WTC11 (cell line): ENCODE measurements at regions not wholly inside any gene's neighbourhood (a gene's known extent, or its start where the extent isn't known, plus 50 kb on each side); places are given as distances from the start of the nearest gene placed in this dataset.
"Not testable (repeated sequence)": the region's sequence is repeated elsewhere in the genome, so short reads cannot be mapped to it uniquely, and the experiment has no call there.

ENCODE experiments used
- ATAC-seq: fragments of 200-7000 bp; cut with Tn5 transposase; 2 replicates; pipeline ENCODE4 v1.10.0; 2021; ENCODE audit warnings: mild to moderate bottlenecking, moderate library complexity
- CTCF ChIA-PET: fragments of 300-600 bp; sonication (Branson Sonifier 250); formaldehyde crosslinking; loops from one replicate; lab custom pipeline; 2021; ENCODE audit warnings: antibody characterized with exemption; lab: Charles Lee
- POLR2A ChIA-PET: fragments of 350-600 bp; sonication (Branson Sonifier 250); formaldehyde crosslinking; loops from one replicate; lab custom pipeline; 2021; ENCODE audit warnings: antibody characterized with exemption; lab: Charles Lee
- DNase-seq: peaks from one replicate; pipeline ENCODE4 v3.0.0; 2021; ENCODE audit warnings: low spot score
- H3K27ac Mint-ChIP-seq: 2 replicates; pipeline ENCODE4 v1.8.0; 2021; ENCODE audit warnings: mixed read lengths
- H3K27me3 Mint-ChIP-seq: 2 replicates; pipeline ENCODE4 v1.8.0; 2021; ENCODE audit warnings: low read depth, mild to moderate bottlenecking, moderate library complexity, mixed read lengths
- H3K36me3 Mint-ChIP-seq: 2 replicates; pipeline ENCODE4 v1.8.0; 2021; ENCODE audit warnings: mixed read lengths
- H3K4me1 Mint-ChIP-seq: 2 replicates; pipeline ENCODE4 v1.8.0; 2022; ENCODE audit warnings: mixed read lengths
- H3K4me3 Mint-ChIP-seq: 2 replicates; pipeline ENCODE4 v1.8.0; 2021; ENCODE audit warnings: mild to moderate bottlenecking, moderate library complexity, mixed read lengths
- H3K9me3 Mint-ChIP-seq: 2 replicates; pipeline ENCODE4 v1.8.0; 2021; ENCODE audit warnings: mixed read lengths
- ATF1 ChIP-seq: sonication (generic); formaldehyde crosslinking; IDR thresholded peaks from 2 replicates; pipeline ENCODE4 v1.8.1; 2023; ENCODE audit warnings: mild to moderate bottlenecking, moderate library complexity, missing genetic modification reagents
- CBFB ChIP-seq: sonication (generic); formaldehyde crosslinking; IDR thresholded peaks from 2 replicates; pipeline ENCODE4 v1.8.1; 2022; ENCODE audit warnings: mild to moderate bottlenecking, low read depth, missing genetic modification reagents
- CREB1 ChIP-seq: sonication (generic); formaldehyde crosslinking; IDR thresholded peaks from 2 replicates; pipeline ENCODE4 v1.8.0; 2023; ENCODE audit warnings: mild to moderate bottlenecking, missing genetic modification reagents
- E2F4 ChIP-seq: sonication (generic); formaldehyde crosslinking; IDR thresholded peaks from 2 replicates; pipeline ENCODE4 v1.8.1; 2022; ENCODE audit warnings: low read depth, mild to moderate bottlenecking, moderate library complexity, missing genetic modification reagents, borderline replicate concordance
- E2F5 ChIP-seq: sonication (generic); formaldehyde crosslinking; IDR thresholded peaks from 2 replicates; pipeline ENCODE4 v1.8.1; 2022; ENCODE audit warnings: mild to moderate bottlenecking, moderate library complexity, missing genetic modification reagents
- ELF4 ChIP-seq: sonication (generic); formaldehyde crosslinking; IDR thresholded peaks from 2 replicates; pipeline ENCODE4 v1.8.1; 2022; ENCODE audit warnings: low read depth, mild to moderate bottlenecking, moderate library complexity, missing genetic modification reagents
- ESRRA ChIP-seq: sonication (generic); formaldehyde crosslinking; IDR thresholded peaks from 2 replicates; pipeline ENCODE4 v1.8.1; 2022; ENCODE audit warnings: mild to moderate bottlenecking, missing genetic modification reagents, borderline replicate concordance
- FOXK1 ChIP-seq: sonication (generic); formaldehyde crosslinking; IDR thresholded peaks from 2 replicates; pipeline ENCODE4 v1.8.0; 2022; ENCODE audit warnings: mild to moderate bottlenecking, moderate library complexity, missing genetic modification reagents
- JUN ChIP-seq: sonication (generic); formaldehyde crosslinking; IDR thresholded peaks from 2 replicates; pipeline ENCODE4 v1.8.0; 2023; ENCODE audit warnings: mild to moderate bottlenecking, missing genetic modification reagents
- NFE2L1 ChIP-seq: sonication (generic); formaldehyde crosslinking; IDR thresholded peaks from 2 replicates; pipeline ENCODE4 v1.8.1; 2023; ENCODE audit warnings: missing genetic modification reagents
- NFYB ChIP-seq: sonication (generic); formaldehyde crosslinking; conservative IDR thresholded peaks from 2 replicates; pipeline ENCODE4 v1.8.0; 2022; ENCODE audit warnings: low read depth, missing genetic modification reagents
- RELA ChIP-seq: sonication (generic); formaldehyde crosslinking; IDR thresholded peaks from 2 replicates; pipeline ENCODE4 v1.8.1; 2022; ENCODE audit warnings: missing genetic modification reagents, mild to moderate bottlenecking, borderline replicate concordance
- SMAD4 ChIP-seq: sonication (generic); formaldehyde crosslinking; IDR thresholded peaks from 2 replicates; pipeline ENCODE4 v1.8.0; 2022; ENCODE audit warnings: mild to moderate bottlenecking, missing genetic modification reagents
- SOX15 ChIP-seq: fragments of 250-450 bp; sonication (Bioruptor Pico); IDR thresholded peaks from 2 replicates; pipeline ENCODE4 v1.9.0; 2021; ENCODE audit warnings: mild to moderate bottlenecking
- TCF7 ChIP-seq: sonication (generic); formaldehyde crosslinking; IDR thresholded peaks from 2 replicates; pipeline ENCODE4 v1.8.0; 2022; ENCODE audit warnings: mild to moderate bottlenecking, low read depth, missing genetic modification reagents, moderate library complexity
- TEAD4 ChIP-seq: sonication (generic); formaldehyde crosslinking; IDR thresholded peaks from 2 replicates; pipeline ENCODE4 v1.8.0; 2022; ENCODE audit warnings: mild to moderate bottlenecking, missing genetic modification reagents
- ZBTB21 ChIP-seq: sonication (generic); formaldehyde crosslinking; IDR thresholded peaks from 2 replicates; pipeline ENCODE4 v1.8.1; 2023; ENCODE audit warnings: mild to moderate bottlenecking, missing genetic modification reagents, borderline replicate concordance
- ZNF121 ChIP-seq: sonication (generic); formaldehyde crosslinking; IDR thresholded peaks from 2 replicates; pipeline ENCODE4 v1.8.0; 2023; ENCODE audit warnings: missing genetic modification reagents
- ZNF232 ChIP-seq: sonication (generic); formaldehyde crosslinking; IDR thresholded peaks from 2 replicates; pipeline ENCODE4 v1.8.0; 2022; ENCODE audit warnings: mild to moderate bottlenecking, missing genetic modification reagents
- ZNF317 ChIP-seq: sonication (generic); formaldehyde crosslinking; IDR thresholded peaks from 2 replicates; pipeline ENCODE4 v1.8.1; 2023; ENCODE audit warnings: low read depth, mild to moderate bottlenecking, moderate library complexity, missing genetic modification reagents, borderline replicate concordance
- ZNF396 ChIP-seq: fragments of 250-450 bp; sonication (Bioruptor Pico); IDR thresholded peaks from 2 replicates; pipeline ENCODE4 v1.8.0; 2021; ENCODE audit warnings: mild to moderate bottlenecking, moderate library complexity, borderline replicate concordance
- ZNF423 ChIP-seq: fragments of 250-450 bp; sonication (Bioruptor Pico); IDR thresholded peaks from 2 replicates; pipeline ENCODE4 v2.1.2; 2022; ENCODE audit warnings: mild to moderate bottlenecking, moderate library complexity
- TF ChIP-seq, protein P1 (sequence below): fragments of 200-600 bp; IDR thresholded peaks from 2 replicates; pipeline ENCODE4 v1.8.0; 2022; ENCODE audit warnings: antibody characterized with exemption
- TF ChIP-seq, protein P2 (sequence below): fragments of 250-450 bp; sonication (Bioruptor Pico); IDR thresholded peaks from 2 replicates; pipeline ENCODE4 v2.1.2; 2022; ENCODE audit warnings: mild to moderate bottlenecking, moderate library complexity

DNA sequence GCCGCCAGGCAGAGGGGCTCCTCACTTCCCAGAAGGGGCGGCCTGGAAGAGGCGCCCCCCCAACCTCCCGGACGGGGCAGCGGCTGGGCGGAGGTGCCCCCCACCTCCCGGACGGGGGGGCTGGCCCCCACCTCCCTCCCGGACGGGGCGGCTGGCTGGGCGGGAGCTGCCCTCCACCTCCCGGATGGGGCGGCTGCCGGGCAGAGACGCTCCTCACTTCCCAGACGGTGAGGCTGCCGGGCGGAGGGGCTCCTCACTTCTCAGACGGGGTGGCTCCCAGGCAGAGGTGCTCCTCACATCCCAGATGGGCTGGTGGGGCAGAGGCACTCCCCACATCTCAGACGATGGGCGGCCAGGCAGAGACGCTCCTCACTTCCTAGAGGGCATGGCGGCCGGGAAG lies 389.7 kb upstream of the EYS start:
- Mint-ChIP-seq H3K9me3 (peaks cover 55% of the 10 kb centered on the region), H3K27me3 (no peaks in the 10 kb centered on the region), H3K36me3 (peaks cover 44% of the 10 kb centered on the region), H3K4me3 (no peak overlapping the region), H3K27ac (no peak overlapping the region), H3K4me1 (no peaks in the 10 kb centered on the region)
- CTCF ChIA-PET, result no interaction called here
- POLR2A ChIA-PET, result no interaction called here
- TF ChIP-seq ZBTB21 (CRISPR knock-in tag), result no peak
- TF ChIP-seq ZNF121 (CRISPR knock-in tag), result no peak
- TF ChIP-seq, protein P1, sequence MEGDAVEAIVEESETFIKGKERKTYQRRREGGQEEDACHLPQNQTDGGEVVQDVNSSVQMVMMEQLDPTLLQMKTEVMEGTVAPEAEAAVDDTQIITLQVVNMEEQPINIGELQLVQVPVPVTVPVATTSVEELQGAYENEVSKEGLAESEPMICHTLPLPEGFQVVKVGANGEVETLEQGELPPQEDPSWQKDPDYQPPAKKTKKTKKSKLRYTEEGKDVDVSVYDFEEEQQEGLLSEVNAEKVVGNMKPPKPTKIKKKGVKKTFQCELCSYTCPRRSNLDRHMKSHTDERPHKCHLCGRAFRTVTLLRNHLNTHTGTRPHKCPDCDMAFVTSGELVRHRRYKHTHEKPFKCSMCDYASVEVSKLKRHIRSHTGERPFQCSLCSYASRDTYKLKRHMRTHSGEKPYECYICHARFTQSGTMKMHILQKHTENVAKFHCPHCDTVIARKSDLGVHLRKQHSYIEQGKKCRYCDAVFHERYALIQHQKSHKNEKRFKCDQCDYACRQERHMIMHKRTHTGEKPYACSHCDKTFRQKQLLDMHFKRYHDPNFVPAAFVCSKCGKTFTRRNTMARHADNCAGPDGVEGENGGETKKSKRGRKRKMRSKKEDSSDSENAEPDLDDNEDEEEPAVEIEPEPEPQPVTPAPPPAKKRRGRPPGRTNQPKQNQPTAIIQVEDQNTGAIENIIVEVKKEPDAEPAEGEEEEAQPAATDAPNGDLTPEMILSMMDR, result no peak
- no peak for TF ChIP-seq SMAD4 (CRISPR knock-in tag)
- no peak for TF ChIP-seq ZNF423 (CRISPR knock-in tag)
- no peak for ATAC-seq
- DNase-seq, result no peak

- no peak for TF ChIP-seq NFYB (CRISPR knock-in tag)
- no peak for DNase-seq
- H3K4me3 Mint-ChIP-seq, result no peak overlapping the region
- ChIA-PET CTCF (no interaction called here), POLR2A (no interaction called here)
- no peaks in the 10 kb centered on the region for H3K27me3 Mint-ChIP-seq
- no peak for ATAC-seq
- peaks cover 37% of the 10 kb centered on the region for H3K36me3 Mint-ChIP-seq
- peaks cover 45% of the 10 kb centered on the region for H3K9me3 Mint-ChIP-seq
- H3K4me1 Mint-ChIP-seq, result no peaks in the 10 kb centered on the region
- H3K27ac Mint-ChIP-seq, result no peak overlapping the region
Measured at GRCh38 chr6:66094615-66095014, 387.6 kb upstream of the EYS start.

GRCh38 chr6:66092306-66092705 lies 385.3 kb upstream of the EYS start:
- H3K27me3 Mint-ChIP-seq, POLR2A ChIA-PET, CTCF ChIA-PET, H3K27ac Mint-ChIP-seq, ATAC-seq, H3K4me1 Mint-ChIP-seq, DNase-seq, H3K4me3 Mint-ChIP-seq: not testable (repeated sequence)
- H3K9me3 Mint-ChIP-seq, result peaks cover 43% of the 10 kb centered on the region
- peaks cover 31% of the 10 kb centered on the region for H3K36me3 Mint-ChIP-seq

- no peak overlapping the region for H3K27ac Mint-ChIP-seq
- no peak for TF ChIP-seq NFE2L1
- no peak for TF ChIP-seq ZNF317 (CRISPR knock-in tag)
- no peak for TF ChIP-seq E2F4
- TF ChIP-seq E2F5 (CRISPR knock-in tag), result no peak
- TF ChIP-seq, all 79 proteins: peak for 0
- ChIA-PET POLR2A (no interaction called here), CTCF (no interaction called here)
- Mint-ChIP-seq H3K36me3 (peaks cover 47% of the 10 kb centered on the region), H3K27me3 (no peaks in the 10 kb centered on the region), H3K4me1 (no peaks in the 10 kb centered on the region), H3K4me3 (no peak overlapping the region), H3K9me3 (peaks cover 76% of the 10 kb centered on the region)
- no peak for ATAC-seq
- DNase-seq, result no peak
Measured at GRCh38 chr6:66086532-66086931, 379.5 kb upstream of the EYS start.

DNA sequence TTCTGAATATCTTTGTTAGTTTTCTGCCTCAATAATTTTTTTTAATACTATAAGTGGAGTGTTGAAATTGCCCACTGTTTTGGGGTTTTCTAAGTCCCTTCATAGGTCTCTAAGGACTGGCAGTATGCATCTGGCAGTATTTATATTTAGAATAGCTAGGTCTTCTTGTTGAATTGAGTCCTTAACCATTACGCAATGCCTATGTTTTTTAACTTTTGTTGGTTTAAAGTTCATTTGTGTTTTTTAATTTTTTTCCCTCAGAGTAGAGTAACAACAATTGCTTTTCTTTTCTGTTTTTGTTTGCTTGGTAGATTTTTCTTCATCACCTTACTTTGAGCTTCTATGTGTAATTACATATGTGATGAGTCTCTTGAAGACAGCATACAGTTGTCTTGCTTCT lies 375.9 kb upstream of the EYS start:
- DNase-seq (no peak), ATAC-seq (no peak)
- POLR2A ChIA-PET, result no interaction called here
- Mint-ChIP-seq H3K9me3 (peaks cover 82% of the 10 kb centered on the region), H3K27me3 (no peaks in the 10 kb centered on the region), H3K4me1 (no peaks in the 10 kb centered on the region), H3K36me3 (peaks cover 41% of the 10 kb centered on the region), H3K4me3 (no peak overlapping the region), H3K27ac (no peak overlapping the region)
- CTCF ChIA-PET, result no interaction called here
- TF ChIP-seq ATF1, result no peak
- no peak for TF ChIP-seq RELA (CRISPR knock-in tag)
- no peak for TF ChIP-seq TEAD4 (CRISPR knock-in tag)
- TF ChIP-seq TCF7, result no peak
- no peak for TF ChIP-seq CBFB
- no peak for TF ChIP-seq CREB1
- no peak for TF ChIP-seq ZNF232 (CRISPR knock-in tag)
- no peak for TF ChIP-seq SOX15
- TF ChIP-seq, protein P2, sequence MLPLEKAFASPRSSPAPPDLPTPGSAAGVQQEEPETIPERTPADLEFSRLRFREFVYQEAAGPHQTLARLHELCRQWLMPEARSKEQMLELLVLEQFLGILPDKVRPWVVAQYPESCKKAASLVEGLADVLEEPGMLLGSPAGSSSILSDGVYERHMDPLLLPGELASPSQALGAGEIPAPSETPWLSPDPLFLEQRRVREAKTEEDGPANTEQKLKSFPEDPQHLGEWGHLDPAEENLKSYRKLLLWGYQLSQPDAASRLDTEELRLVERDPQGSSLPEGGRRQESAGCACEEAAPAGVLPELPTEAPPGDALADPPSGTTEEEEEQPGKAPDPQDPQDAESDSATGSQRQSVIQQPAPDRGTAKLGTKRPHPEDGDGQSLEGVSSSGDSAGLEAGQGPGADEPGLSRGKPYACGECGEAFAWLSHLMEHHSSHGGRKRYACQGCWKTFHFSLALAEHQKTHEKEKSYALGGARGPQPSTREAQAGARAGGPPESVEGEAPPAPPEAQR (CRISPR knock-in tag), result no peak
- TF ChIP-seq ESRRA (CRISPR knock-in tag), result no peak
- no peak for TF ChIP-seq ELF4 (CRISPR knock-in tag)
- no peak for TF ChIP-seq JUN (CRISPR knock-in tag)
- TF ChIP-seq ZNF396 (CRISPR knock-in tag), result no peak
- TF ChIP-seq FOXK1 (CRISPR knock-in tag), result no peak
